ENCODE measurements at regions not wholly inside any gene's neighbourhood (a gene's known extent, or its start where the extent isn't known, plus 50 kb on each side); places are given as distances from the start of the nearest gene placed in this dataset.

DNA sequence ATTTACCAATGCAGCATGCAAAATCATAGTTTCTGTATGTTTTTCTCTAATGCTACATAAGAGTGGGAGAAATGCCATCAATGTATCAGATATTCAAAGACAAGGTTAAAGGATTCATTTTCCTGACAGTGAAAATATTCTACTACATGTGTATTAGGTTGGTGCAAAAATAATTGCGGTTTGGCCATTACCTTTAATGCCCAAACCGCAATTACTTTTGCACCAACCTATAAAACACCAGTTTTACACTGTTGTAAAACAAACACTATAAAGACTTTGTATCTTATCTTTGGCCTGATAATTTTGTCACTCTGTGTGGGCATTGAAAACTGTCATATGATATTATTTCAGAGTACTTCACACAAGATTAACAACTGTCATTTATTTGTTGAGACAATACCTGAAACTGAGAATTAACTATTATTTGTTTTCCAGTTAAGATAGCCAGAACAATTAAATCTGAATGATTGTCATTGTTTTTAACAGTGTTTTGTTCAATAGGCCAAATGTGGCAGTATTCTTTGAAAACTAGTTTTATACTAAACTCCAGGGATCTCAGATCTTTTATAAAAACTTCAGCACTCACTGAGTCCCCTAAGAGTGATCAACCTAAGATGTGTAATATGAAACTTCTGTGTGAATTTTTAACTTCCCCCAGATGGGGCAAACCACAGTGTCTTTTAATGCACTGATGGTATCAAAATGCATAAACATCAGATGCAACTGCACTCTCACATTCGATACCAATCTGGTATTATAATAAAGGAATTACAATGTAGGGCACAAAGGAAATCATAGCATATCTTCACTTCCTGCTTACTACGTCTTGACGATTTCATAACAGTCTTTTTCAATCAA, 53.8 kb upstream of the FBN2 start:
- DNase-seq (ENCODE audit: low spot score): no peak

DNA sequence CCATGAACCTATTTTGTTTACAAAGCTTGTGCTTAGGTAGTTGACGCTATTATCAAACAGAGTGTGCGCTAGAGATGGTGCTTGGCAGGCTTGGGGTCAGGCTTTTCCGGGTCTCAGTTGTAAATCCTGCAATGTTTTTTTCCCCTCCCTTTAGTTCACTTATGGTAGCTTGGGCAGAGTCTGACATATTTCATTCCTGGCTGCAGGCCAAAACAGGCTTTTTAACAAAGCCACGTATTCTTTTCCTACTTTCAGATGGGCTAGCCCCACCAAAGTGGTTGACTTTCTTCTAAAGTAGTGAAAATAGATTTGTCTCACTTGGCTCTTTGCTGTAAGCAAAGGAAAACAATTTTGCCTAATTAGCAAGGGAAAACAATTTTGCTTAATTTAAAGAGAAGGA, 58.0 kb upstream of the FBN2 start:
- DNase-seq (ENCODE audit: low spot score): no peak

DNA sequence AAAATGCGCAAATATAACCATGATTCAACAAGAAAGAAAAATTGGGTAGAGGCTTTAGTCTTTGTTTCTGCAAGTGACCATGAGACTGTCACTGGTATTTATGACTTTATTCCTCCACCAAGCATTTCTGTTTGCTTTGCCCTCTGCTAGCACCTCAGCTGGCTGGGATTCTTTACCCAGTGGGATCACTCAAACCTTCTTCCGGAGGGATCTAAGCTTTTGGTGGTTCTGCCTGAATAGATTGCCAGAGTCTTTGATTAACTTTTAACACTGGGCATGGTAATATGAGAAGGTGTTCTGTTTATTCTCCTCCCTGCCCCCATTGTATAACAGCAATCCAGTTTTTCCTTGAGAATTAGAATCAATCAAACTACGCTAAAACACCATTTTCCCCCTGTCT, 59.1 kb upstream of the FBN2 start:
- DNase-seq (ENCODE audit: low spot score): no peak

DNA sequence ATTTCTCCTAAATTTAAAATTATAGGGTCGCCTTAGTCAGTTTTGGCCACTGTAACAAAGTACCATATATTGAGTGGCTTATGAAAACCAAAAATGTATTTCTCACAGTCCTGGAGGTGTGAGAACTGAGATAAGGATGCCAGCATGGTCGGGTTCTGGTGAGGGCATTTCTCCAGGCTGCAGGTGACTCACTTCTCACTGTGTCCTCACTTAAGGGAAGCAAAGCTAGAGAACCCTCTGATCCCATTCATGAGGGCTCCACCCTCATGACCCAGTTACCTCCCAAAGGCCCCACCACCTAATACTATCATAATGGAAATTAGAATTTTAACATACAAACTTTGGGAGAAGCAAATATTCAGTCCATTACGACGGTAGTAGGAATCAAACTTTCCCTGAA, 75.1 kb upstream of the FBN2 start:
- DNase-seq (ENCODE audit: low spot score): no peak

DNA sequence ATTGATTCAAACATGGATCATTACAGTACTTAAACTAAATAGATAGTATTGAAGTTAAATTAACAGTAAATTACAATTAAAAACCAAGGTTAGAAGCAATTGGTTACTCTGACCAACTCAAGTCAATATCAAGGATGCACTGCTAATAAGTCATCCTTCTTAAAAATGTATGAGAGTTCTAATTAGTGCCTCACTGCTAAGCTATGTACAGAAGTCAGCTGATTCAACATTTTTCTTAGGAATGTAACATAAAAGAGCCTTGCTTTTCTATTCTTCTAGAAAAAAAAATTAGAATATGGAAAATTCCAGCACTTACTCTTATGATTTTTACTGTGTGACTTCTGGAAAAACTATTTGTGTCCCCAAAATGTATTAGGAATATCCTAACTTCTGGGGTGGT, 75.7 kb upstream of the FBN2 start:
- no peak for DNase-seq (ENCODE audit: low spot score)

DNA sequence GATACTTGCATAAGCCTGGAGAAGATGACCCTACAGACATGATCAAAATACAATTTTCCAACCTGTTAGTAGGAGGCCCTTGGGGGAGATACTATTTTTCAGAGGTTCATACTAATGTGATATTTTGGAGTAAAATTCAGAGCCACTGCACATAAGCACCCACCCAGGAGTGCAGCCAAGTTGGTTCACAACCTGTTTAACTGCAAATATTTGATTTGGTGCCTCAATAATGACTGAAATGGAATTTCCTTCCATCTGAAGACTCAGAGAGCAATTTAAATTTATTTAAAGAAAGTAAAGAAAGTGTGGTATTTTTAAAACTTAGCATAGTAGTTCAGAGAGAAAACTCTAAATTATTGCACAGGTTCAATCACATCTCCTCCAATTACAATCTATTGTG, 77.5 kb upstream of the FBN2 start:
- no peak for DNase-seq (ENCODE audit: low spot score)

DNA sequence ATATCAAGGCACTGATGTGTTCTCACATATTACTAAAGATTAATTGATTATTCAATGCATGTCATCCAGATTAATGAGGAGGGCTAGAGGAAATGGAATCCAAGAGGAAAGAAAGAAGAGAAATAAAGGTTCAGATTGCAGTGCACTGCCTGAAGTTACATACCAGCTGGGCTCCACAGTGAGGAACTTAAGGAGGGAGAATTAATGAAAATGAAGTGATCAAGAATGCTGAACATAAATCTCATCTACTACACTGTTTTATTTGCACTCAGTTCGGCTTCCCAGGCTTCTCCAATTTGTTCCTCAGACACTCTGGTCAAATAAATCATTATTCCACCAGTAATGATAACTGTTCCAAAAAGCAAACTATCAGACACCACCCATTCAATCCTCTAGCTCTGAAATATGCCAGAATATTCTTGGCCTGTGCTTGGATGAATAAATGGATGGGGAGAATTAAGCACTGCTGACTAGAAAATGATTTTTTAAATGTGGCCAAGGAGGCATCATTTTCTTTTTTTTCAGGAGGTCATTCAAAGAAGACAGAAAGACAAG, 88.6 kb upstream of the FBN2 start:
- no peak for DNase-seq (ENCODE audit: low spot score)

DNA sequence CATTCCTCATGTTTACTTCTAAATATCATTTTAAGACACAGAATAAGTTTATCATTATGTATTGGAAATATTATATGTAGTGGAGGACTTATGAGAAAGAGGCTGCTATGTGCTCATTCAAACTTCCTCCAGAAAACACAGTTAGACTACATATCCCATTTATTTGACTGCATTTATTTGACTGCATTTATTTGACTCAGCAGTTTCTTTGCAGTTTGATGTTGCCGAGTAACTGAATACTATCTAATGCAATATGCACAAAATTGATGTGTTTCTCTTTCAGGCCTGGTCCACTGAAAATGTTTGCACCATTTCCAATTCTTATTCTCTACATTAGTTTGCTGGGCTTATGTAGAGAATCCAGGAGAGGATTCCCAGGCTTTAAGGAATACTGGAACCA, 89.9 kb upstream of the FBN2 start:
- no peak for DNase-seq (ENCODE audit: low spot score)

DNA sequence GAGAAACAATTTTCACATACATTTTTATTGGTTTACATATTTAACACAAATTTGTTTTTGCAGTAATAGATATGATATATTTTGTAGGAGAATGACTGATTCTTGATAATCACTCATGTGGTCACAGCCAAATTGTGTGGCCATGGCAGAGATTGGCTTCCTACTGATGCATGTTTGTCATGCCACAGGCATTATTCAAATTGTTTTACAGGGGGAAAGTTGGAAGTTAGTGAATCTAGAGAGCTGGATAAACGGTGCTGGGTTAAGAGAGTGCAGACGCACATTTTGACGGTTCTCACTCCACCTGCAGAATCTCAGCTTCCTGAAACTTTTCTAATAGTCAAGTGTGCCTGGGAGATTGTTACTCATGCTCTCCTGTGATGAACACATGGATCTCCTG, 91.1 kb upstream of the FBN2 start:
- DNase-seq (ENCODE audit: low spot score): no peak

DNA sequence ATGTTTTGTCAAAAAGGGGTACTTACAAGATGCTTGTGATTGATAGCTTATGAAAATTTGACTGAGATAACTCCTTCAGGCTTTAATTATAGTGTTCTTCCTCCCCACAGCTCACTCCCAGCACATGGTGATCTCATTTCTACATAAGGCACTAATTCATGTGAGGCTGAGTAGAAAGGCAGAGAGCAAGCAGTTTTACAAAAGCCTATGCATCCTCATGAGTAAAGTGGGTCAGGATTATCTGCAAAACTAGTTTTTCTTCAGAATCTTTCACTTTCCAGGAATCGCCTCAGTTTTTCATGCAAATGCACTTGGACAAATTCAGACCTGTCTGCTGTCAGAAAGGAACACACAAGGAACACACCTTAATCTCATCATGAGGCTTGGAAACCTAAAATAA, 92.1 kb upstream of the FBN2 start:
- no peak for DNase-seq (ENCODE audit: low spot score)

DNA sequence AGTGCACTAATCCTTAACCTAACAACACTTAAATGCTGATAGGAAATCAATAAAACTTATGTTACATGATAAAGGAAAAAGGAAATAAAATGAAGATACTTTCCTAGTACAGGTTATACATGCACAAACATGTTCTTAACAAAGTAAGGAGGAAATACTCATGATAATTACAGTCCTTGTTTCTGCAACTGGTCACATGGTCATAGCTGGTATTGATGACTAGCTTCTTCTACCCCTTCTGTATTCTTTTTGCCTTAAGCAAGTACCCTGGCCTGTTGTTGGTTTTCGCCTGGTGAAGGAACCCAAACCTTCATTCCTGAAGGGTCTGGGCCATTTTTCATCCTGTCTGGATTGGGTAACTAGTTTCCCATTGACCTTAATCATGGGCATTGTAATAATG, 93.7 kb upstream of the FBN2 start:
- no peak for DNase-seq (ENCODE audit: low spot score)

DNA sequence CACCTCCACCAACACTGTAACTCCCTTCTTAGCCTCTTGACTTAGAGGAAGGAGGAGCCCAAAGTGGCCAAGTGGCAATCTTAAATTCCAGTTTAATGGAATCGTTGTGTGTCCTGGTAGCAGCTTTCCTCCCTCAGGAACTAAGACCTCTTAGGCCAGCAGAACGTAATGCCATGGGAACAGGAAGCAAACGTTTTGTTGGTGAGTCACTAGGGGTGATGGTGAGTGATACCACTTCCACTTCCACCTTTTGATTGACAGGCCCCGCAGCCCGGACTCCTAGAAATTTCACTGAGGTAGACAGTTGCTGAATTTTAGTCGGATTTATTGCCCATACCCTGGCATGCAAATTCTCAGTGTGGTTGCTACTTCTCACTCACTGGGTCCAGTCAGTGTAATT, 94.2 kb upstream of the FBN2 start:
- no peak for DNase-seq (ENCODE audit: low spot score)

DNA sequence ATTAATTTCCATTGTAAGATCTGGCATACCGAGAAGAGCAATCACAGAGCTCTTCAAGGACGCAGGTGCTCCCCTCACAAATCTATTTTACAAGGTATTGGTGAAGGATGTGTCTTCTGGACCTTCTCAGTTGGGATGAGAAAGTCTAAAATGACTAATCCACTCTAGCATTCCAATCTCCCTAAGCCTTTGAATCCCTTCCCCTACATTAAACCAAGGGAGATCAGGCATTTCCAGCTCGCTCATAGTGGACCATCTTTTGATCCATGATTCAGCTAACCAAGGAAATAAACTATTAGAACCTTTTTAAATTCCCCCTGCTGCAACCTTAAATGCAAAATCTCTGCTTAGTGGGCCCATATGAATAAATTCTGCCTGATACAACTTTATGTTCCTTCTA, 95.9 kb upstream of the FBN2 start:
- no peak for DNase-seq (ENCODE audit: low spot score)

DNA sequence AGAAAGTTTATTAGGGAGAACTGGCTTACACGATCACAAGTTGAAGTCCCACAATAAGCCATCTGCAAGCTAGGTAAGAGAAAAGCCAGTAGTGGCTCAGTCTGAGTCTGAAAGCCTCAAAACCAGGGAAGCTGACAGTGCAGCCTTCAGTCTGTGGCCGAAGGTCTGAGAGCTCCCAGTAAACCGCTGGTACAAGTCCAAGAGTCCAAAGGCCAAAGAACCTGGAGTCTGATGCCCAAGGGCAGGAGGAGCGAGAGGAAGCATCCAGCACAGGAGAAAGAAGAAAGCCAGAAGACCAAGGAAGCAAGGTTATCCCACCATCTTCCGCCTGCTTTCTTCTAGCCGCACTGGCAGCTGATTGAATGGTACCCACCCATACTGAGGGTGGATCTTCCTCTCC, 97.3 kb upstream of the FBN2 start:
- DNase-seq (ENCODE audit: low spot score): no peak

DNA sequence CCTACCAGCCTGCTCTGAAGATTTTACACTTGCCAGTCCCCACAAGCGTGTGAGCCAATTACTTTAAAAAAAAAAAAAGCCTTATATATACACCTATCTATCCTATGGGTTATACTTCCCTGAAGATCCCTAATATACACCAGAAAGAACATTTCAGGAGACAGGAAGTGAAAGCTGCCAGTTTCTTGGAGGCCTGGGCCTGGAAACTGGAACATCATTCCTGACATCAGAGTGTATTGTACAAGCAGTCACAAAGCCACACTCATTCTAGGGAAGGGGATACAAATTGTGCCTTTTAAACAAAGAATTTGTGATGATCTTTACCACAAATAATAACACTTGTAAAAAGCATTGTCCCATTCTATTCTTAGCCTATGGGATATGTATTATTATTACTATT, 98.3 kb upstream of the FBN2 start:
- DNase-seq (ENCODE audit: low spot score): no peak

DNA sequence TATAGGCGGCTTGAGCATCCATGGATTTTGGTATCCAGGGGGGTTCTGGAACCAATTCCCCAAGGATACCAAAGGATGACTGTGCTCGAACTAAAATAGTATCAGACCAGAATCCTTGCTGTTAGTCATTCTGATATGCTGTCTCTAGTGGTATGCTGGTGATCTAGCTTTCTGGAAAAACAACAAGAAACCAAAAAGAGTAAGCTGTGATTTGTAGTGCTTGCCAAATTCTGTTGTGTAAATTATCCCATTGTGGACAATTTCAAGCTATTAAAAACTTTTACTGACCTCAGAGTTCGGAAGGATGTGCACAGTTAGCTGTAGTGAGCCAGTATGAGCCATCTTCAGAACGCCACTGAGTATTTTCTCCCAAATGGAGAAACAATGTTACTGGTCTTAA, 99.0 kb upstream of the FBN2 start:
- no peak for DNase-seq (ENCODE audit: low spot score)

DNA sequence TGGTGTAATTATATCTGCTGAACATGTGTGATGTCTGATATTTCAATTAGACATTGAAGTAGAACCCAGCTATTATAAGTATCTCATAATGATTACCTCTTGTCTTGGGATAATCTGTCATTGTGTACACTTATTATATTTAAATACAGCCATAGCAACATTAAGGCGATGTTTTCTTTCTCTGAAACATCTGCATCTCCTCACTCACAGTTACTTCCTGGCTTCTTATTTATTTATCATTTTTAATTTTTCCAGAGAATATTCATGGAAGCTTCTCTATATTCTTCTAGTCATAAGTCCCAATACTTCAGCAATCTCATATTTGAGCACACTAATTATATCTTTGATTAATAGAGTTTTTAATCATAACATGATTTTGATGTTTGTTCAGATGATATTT, 103.8 kb upstream of the FBN2 start:
- no peak for DNase-seq (ENCODE audit: low spot score)

DNA sequence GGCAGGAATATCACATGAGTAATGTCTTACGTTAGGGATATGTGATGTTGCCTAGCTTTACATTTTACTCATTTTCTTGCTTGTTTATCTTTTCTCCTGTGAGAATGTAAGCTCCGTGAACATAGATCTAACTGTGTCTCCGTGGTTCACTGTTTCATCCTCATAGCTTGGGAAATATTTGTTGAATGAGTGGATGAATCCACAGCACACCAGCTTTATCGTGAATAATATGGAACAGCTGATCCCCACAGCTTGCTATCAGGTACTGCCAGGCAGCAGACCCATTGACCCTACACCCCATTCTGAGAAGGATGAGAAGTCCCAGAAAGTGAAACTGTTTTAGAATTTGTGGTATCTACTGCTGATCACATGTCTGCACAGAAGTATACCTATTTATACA, 106.8 kb upstream of the FBN2 start:
- no peak for DNase-seq (ENCODE audit: low spot score)

DNA sequence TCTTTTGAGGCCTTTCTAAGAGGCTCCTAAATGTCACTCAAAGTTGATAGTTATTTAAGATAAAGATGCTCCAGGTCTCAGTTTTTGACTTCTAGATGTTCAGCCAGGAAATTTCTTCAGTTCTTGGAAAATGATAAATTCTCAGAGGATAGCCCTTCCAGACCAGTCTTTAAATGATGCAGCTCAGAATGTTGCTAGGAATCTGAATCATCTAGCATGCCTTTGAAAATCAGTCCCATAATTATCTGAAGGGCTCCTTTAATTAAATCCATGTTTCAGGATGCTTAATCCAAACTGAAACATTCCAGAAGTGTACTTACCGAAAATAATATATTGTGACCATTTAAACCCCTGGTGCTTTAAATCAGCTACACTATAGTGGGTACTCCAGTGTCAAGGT, 107.5 kb upstream of the FBN2 start:
- no peak for DNase-seq (ENCODE audit: low spot score)

DNA sequence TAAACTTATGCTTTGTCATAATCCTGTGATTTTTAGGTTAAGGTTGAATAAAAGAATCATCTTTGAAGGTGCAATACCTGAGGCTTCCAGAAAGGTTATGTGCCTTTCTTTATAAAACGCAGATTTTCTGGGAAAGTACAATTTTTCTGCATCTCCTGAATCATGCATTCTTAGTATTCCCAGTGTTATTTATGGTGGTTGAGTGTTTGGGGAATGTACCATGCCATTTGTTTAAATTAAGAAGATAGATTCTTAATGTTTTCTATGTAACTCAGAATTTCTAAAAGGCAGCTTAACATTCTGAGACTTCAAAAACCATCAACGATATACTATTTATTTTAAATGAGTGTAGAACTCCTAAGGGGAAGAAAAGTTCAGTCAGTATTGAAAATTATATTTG, 108.1 kb upstream of the FBN2 start:
- no peak for DNase-seq (ENCODE audit: low spot score)

DNA sequence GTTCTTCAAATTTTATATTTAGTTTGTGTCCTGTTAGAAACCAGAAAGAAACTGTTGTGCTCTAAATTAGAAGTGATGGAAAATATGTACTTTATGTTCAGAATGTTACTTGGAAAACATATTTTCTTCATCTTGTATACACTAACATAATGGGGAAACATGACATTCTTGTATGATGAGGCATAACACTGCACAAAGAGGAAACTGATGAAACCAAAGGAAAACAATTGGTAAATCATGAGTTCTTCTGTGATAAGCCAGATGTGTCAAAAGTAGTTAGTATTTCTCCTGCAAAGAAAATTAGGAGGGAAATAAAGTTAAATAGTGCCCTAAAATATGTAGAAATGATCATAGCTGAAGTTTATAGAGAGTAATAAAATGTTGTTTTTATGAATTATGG, 111.1 kb upstream of the FBN2 start:
- no peak for DNase-seq (ENCODE audit: low spot score)

DNA sequence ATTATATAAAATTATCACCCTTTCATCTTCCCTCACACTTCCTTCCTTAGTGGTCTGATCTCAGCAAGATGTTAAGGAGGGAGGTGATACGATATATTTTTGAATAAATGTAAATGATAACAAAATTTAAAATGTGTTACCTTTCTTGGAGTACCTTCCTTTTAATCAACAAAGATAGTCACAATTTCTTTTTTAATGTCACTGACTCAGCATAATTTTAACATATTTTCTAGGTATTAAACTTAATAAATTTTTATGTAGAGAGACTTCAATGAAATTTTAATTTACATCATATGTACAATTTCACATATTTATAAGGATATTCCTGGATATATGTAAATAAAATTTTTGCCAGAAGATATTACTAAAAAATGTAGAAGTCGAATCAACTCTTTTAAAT, 125.0 kb upstream of the FBN2 start:
- no peak for DNase-seq (ENCODE audit: low spot score)

DNA sequence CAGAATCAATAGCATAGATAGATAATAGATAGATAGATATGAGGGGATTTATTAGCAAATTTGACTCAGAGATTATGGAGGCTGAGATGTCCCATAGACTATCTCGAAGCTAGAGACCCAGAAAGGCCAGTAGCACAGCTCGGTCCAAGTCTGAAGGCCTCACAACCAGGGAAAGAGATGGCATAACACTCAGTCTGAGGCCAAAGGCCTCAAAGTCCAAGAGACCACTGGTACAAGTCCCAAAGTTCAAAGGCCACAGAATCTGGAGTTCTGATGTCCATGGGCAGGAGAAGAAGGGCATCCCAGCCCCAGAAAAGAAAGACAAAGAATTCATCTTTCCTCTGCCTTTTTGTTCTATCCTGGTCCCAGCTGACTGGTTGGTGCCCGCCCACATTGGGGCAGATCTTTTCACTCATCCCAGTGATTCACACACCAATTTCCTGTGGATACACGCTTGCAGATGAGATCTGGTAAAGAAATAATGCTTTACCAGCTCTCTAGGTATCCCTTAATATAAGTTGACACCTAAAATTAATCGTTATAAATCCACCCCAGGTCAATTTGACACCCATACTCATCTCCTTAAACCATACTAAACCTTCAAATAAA, 127.8 kb upstream of the FBN2 start:
- DNase-seq (ENCODE audit: low spot score): no peak

DNA sequence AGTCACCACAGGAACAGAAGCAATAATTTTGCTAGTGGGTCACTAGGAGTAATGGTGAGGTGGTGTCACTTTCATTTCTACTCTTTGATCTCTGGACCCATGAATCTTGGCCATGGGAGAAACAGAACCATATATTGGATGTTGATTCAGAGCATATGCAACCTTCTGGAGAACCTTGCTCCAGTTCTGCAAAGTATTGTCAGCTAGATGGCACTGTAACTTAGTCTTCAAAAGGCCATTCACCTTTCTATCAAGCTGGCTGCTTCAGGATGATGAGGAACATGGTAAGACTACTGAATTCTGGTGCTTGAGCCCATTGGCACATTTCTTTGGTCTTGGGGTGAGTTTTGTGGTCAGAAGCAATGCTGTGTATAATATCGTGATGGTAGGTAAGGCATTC, 129.1 kb upstream of the FBN2 start:
- DNase-seq (ENCODE audit: low spot score): no peak

All from HuH-7 (cell line).